ENCODE measurements at regions not wholly inside any gene's neighbourhood (a gene's known extent, or its start where the extent isn't known, plus 50 kb on each side); places are given as distances from the start of the nearest gene placed in this dataset.
"Not testable (repeated sequence)": the region's sequence is repeated elsewhere in the genome, so short reads cannot be mapped to it uniquely, and the experiment has no call there.

DNA sequence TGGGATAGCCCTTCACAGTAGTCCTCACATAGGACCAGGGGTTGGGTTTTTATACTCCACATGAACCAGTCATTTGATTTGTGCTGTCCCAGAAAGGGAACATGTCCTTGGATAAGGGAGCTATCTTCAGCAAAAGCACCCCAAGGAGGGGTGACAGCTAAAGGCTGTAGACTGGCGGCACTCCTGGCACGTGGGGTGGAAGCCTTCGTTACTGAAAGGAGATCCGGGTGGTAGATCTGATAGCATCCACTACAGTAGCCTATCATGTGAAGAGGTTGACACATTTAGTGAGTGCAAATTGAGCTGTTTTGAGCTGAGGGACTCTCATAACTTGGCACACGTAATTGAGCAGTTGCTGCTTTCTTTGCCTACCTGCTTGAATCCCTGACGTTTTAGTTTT lies 588.8 kb upstream of the GOLIM4 start:
- TF ChIP-seq, protein P1, sequence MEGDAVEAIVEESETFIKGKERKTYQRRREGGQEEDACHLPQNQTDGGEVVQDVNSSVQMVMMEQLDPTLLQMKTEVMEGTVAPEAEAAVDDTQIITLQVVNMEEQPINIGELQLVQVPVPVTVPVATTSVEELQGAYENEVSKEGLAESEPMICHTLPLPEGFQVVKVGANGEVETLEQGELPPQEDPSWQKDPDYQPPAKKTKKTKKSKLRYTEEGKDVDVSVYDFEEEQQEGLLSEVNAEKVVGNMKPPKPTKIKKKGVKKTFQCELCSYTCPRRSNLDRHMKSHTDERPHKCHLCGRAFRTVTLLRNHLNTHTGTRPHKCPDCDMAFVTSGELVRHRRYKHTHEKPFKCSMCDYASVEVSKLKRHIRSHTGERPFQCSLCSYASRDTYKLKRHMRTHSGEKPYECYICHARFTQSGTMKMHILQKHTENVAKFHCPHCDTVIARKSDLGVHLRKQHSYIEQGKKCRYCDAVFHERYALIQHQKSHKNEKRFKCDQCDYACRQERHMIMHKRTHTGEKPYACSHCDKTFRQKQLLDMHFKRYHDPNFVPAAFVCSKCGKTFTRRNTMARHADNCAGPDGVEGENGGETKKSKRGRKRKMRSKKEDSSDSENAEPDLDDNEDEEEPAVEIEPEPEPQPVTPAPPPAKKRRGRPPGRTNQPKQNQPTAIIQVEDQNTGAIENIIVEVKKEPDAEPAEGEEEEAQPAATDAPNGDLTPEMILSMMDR (IDR thresholded peaks at IDR 0.05; ENCODE audit: insufficient read depth, missing control alignments): no peak
- no peak for FAIRE-seq
- DNase-seq (ENCODE audit: insufficient read length, low spot score): no peak

DNA sequence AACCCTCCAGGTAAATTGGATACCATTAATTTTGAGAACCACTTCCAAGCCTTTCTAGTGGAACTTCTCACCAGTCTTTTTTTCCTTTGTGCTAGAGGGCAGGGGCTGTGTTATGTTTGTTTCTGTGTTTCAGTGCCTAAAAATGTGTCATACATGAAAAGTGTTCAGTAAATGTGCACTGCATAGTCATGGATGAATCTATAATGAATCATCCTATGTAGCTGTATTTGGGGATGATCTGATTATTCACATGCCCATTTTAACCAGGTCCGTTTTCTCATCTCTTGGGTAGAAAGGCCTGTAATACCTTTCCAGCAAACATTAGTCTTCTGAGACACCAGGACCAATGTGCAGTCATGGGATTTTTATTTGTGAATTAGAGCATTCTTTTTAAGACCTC lies 583.0 kb upstream of the GOLIM4 start:
- no peak for FAIRE-seq
- TF ChIP-seq, protein P1 (IDR thresholded peaks at IDR 0.05; ENCODE audit: insufficient read depth, missing control alignments): no peak
- no peak for DNase-seq (ENCODE audit: insufficient read length, low spot score)

DNA sequence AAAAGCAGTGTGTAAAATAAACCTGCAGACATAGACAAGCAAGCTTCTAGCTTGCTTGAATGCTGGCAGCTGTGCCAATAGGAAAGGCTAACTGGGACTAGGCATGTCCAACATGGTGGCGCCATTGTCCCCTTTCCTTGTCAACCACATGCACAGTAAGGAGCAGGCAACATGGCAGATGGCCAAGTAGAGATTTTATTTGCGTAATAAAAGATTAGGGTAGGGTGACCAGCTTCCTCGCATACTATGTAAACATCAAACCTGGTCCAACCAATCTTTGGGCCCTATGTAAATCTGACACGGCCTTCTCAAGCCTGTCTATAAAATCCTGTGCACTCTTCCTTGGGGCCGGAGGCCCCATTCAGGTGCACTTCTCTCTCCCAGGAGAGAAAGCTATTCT lies 575.4 kb upstream of the GOLIM4 start:
- DNase-seq (ENCODE audit: insufficient read length, low spot score): no peak
- no peak for FAIRE-seq
- TF ChIP-seq, protein P1 (IDR thresholded peaks at IDR 0.05; ENCODE audit: insufficient read depth, missing control alignments): no peak

DNA sequence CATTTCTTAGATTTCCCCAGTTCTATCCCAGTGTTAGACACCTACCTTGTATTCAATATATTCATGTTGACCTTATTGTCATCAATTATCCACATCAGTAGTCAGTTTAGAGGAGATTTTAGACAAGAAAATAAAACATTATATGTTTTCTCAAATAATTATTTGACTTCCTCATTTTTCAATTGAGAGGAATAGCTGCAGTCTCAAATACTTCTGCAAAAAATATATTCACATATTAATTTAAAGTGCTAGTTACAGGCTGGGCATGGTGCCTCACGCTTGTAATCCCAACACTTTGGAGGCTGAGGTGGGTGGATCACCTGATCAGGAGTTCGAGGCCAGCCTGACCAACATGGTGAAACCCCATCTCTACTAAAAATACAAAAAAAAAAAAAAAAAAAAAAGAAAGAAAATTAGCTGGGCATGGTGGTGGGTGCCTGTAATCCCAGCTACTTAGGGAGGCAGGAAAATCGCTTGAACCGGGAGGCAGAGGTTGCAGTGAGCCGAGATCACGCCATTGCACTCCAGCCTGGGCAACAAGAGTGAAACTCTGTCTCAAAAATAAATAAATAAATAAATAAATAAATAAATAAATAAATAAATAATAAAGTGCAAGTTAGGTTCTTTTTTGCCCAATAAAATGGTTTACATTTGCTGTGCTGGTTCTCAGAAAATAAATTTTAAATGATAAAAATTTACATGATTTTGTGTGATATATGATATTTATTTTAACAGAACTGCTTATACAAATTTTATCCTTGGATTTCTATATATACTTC lies 565.3 kb upstream of the GOLIM4 start:
- FAIRE-seq; DNase-seq (ENCODE audit: insufficient read length, low spot score): not testable (repeated sequence)

DNA sequence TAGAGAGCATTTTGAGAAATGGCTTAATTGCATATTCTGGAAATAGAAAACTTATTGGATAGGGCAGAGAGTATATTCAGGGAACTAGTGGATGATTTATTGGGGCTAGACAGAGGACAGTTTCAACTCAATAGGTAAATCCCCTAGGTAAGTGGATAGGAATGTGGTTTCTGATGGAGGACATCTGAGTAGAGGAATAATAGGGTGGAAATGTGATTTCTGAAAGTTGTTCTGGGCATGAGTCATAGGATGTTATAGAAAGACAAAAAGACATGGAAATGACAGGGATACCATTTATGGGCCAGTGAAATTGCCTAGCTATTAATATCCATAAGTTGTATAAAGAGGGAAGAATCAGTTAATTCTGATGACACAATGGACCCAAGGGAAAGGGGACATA lies 563.3 kb upstream of the GOLIM4 start:
- TF ChIP-seq, protein P1 (IDR thresholded peaks at IDR 0.05; ENCODE audit: insufficient read depth, missing control alignments): no peak
- DNase-seq (ENCODE audit: insufficient read length, low spot score) (no peak), FAIRE-seq (peak; percentile 35)

DNA sequence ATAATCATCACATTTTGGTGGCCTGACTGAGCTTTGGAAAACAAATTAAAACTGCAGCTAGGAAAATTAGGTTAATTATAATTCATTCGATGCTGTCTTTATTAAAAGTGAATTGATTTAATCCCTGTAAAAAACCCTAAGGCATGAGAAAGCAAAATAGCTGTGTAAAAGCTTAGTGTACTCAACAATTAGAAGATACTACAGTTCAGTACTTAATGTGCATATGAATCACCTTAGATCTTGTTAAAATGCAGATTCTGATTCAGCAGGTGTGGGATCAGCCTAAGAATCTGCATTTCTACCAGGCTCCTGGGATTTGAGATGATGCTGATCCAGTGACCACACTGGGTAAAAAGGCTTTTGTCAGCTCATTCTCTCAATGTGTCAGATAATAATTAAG lies 559.9 kb upstream of the GOLIM4 start:
- DNase-seq (ENCODE audit: insufficient read length, low spot score): no peak
- TF ChIP-seq, protein P1 (IDR thresholded peaks at IDR 0.05; ENCODE audit: insufficient read depth, missing control alignments): no peak
- no peak for FAIRE-seq

DNA sequence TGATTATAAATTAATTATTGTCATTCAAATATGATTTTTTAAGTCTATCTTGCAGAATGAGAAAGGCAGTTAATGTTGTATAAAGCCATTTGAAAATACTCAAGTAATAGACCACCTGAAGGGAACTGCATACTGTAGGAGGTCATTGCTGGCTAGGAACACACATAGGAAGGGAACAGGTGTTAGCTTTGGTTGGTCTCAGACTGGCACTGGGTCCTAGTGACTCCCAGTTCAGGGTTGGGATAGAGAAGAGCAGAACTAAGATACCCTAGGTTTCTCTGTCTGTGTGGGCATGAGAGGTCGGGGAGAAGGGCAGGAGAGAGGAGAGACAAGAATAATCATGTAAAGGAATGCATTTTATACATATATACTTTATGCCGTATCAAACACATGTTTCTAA lies 559.0 kb upstream of the GOLIM4 start:
- no peak for DNase-seq (ENCODE audit: insufficient read length, low spot score)
- no peak for FAIRE-seq
- TF ChIP-seq, protein P1 (IDR thresholded peaks at IDR 0.05; ENCODE audit: insufficient read depth, missing control alignments): no peak

All from D721Med (cell line).